Glutamatergic neuron (in vitro differentiated cells): ENCODE measurements at regions not wholly inside any gene's neighbourhood (a gene's known extent, or its start where the extent isn't known, plus 50 kb on each side); places are given as distances from the start of the nearest gene placed in this dataset.

Experiments
- DNase-seq: peaks from one replicate; pipeline ENCODE4 v3.0.0; 2022
- H3K27ac Mint-ChIP-seq: one replicate; pipeline ENCODE4 v1.8.0; 2020; ENCODE audit warnings: mild to moderate bottlenecking, mixed read lengths, inconsistent platforms; ENCODE audit not compliant: unreplicated experiment
- H3K27me3 Mint-ChIP-seq: one replicate; pipeline ENCODE4 v1.8.0; 2020; ENCODE audit warnings: mild to moderate bottlenecking, moderate library complexity, mixed read lengths, inconsistent platforms; ENCODE audit not compliant: unreplicated experiment
- H3K36me3 Mint-ChIP-seq: one replicate; pipeline ENCODE4 v1.8.0; 2020; ENCODE audit warnings: mild to moderate bottlenecking, mixed read lengths, inconsistent platforms; ENCODE audit not compliant: unreplicated experiment
- H3K4me1 Mint-ChIP-seq: one replicate; pipeline ENCODE4 v1.8.0; 2020; ENCODE audit warnings: mild to moderate bottlenecking, low read depth, mixed read lengths, inconsistent platforms; ENCODE audit not compliant: unreplicated experiment
- H3K4me3 Mint-ChIP-seq: one replicate; pipeline ENCODE4 v1.8.0; 2020; ENCODE audit warnings: mild to moderate bottlenecking, mixed read lengths, inconsistent platforms; ENCODE audit not compliant: unreplicated experiment
- H3K9me3 Mint-ChIP-seq: one replicate; pipeline ENCODE4 v1.8.0; 2020; ENCODE audit warnings: mild to moderate bottlenecking, moderate library complexity, mixed read lengths, inconsistent platforms; ENCODE audit not compliant: unreplicated experiment
- TF ChIP-seq, protein P1 (sequence below): fragments of 200-600 bp; sonication (generic); IDR thresholded peaks from one replicate; pipeline ENCODE4 v1.5.0; 2021; ENCODE audit not compliant: partially characterized antibody, unreplicated experiment

DNA sequence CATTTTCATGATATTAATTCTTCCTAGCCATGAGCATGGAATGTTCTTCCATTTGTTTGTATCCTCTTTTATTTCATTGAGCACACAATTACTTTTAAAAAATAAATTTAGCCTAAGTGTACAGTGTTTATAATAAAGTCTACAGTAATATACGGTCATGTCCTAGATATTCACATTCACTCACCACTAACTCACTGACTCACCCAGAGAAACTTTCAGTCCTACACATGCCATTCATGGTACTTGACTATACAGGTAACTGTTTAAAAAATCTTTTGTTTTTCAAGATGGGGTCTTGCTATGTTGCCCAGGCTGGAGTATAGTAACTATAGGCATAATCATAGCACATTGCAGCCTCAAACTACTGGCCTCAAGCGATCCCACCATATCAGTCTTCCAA lies 348.1 kb downstream of the RAPGEF2 start:
- H3K27ac Mint-ChIP-seq, result no peak overlapping the region

DNA sequence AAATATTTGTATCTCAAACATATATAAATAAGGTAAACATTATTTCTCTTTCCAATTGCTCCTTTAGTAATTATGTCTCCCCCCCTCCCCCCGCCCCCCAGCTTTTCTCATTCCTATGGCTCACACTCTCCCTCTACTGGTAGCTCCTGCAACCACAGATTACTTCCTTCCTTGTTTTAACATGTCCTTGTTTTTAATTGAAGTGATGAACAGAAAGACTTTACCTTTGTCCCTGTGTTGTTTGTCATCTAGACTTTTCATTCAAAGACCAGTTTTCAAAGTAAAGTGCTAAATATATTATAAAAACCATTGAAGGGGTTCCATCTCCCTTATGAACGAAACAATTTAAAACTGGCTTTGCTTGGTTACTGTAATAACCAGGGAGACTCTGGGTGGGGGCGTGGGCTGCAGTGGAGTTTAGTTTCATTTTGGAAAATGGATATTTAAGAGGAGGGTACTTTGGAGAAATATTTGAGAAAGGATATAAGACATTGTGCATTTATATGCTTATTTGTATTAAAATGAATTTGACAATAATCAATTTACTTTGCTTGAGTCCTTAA lies 352.9 kb downstream of the RAPGEF2 start:
- Mint-ChIP-seq H3K4me3 (no peak overlapping the region), H3K9me3 (peaks cover 2% of the 10 kb centered on the region)

More for the DNA sequence above, 348.1 kb downstream of the RAPGEF2 start:
- Mint-ChIP-seq H3K27me3 (peaks cover 2% of the 10 kb centered on the region), H3K36me3 (no peaks in the 10 kb centered on the region), H3K9me3 (peaks cover 2% of the 10 kb centered on the region), H3K4me3 (no peak overlapping the region), H3K4me1 (no peaks in the 10 kb centered on the region)
- TF ChIP-seq, protein P1, sequence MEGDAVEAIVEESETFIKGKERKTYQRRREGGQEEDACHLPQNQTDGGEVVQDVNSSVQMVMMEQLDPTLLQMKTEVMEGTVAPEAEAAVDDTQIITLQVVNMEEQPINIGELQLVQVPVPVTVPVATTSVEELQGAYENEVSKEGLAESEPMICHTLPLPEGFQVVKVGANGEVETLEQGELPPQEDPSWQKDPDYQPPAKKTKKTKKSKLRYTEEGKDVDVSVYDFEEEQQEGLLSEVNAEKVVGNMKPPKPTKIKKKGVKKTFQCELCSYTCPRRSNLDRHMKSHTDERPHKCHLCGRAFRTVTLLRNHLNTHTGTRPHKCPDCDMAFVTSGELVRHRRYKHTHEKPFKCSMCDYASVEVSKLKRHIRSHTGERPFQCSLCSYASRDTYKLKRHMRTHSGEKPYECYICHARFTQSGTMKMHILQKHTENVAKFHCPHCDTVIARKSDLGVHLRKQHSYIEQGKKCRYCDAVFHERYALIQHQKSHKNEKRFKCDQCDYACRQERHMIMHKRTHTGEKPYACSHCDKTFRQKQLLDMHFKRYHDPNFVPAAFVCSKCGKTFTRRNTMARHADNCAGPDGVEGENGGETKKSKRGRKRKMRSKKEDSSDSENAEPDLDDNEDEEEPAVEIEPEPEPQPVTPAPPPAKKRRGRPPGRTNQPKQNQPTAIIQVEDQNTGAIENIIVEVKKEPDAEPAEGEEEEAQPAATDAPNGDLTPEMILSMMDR, result no peak
- no peak for DNase-seq

DNA sequence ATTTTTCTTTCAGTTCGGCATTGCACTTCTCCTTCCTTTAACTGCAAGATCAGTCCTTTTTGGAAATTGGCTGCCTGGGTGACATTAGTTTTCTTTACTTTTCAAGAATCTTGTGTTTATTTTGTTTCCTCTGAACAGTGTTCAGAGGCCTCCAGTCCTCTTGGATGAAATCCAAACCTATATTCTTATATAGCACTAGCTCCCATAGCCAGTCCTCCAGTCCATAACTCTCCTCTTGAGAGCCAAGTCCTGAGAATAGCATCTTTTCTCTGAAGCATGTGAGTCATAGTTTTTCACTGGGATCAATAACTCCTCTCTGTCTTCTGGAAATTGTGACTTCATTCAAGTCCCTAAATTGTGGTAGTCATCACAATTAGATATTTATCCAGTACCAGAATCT lies 357.5 kb downstream of the RAPGEF2 start:
- Mint-ChIP-seq H3K27ac (no peak overlapping the region), H3K36me3 (peaks cover 21% of the 10 kb centered on the region), H3K27me3 (no peaks in the 10 kb centered on the region), H3K4me3 (no peak overlapping the region), H3K9me3 (peaks cover 4% of the 10 kb centered on the region), H3K4me1 (no peaks in the 10 kb centered on the region)
- TF ChIP-seq, protein P1, result no peak
- no peak for DNase-seq

More for the DNA sequence above, 352.9 kb downstream of the RAPGEF2 start:
- TF ChIP-seq, protein P1, result peak; percentile 67
- no peak overlapping the region for H3K27ac Mint-ChIP-seq
- H3K4me1 Mint-ChIP-seq, result no peaks in the 10 kb centered on the region
- no peak for DNase-seq
- no peaks in the 10 kb centered on the region for H3K36me3 Mint-ChIP-seq
- peaks cover 2% of the 10 kb centered on the region for H3K27me3 Mint-ChIP-seq

DNA sequence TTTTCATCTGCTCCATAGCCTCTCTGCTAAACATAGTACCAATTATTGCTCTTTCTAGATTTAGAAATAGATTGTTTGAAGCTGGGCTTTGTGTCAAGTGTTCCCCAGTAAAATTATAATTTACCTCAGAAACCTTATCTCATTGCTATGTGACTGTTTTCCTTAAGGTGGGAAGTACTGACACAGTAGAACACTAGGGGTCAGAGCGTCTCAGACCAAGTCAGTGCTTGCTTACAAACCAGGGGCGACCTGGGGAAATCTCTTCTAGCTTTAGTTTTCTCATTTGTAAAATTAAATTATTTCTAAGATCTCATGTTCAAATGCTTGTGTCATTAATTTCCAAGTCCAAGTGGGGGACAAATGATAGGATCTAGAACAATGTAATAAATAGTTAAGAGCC lies 360.4 kb downstream of the RAPGEF2 start:
- H3K4me3 Mint-ChIP-seq, result no peak overlapping the region
- H3K27me3 Mint-ChIP-seq, result no peaks in the 10 kb centered on the region
- no peak overlapping the region for H3K27ac Mint-ChIP-seq
- DNase-seq, result no peak
- TF ChIP-seq, protein P1, result no peak
- peaks cover 4% of the 10 kb centered on the region for H3K9me3 Mint-ChIP-seq
- no peaks in the 10 kb centered on the region for H3K4me1 Mint-ChIP-seq
- peaks cover 21% of the 10 kb centered on the region for H3K36me3 Mint-ChIP-seq

DNA sequence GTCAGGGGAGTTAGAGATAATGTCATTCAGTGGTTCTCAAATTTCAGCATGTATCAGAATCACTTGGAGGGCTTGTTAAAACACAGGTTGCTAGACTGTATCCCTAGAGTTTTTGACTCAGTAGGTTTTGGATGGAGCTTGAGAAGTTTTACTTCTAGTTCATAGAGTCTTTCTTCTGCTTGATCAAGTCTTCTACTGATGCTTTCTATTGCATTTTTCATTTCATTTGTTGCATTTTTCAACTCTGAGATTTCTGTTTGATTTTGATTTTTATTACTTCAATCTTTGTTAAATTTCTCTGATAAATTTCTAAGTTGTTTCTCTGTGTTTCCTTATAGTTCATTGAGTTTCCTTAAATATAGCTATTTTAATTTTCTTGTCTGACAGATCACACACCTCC lies 361.4 kb downstream of the RAPGEF2 start:
- peaks cover 21% of the 10 kb centered on the region for H3K36me3 Mint-ChIP-seq
- TF ChIP-seq, protein P1, result no peak
- peaks cover 4% of the 10 kb centered on the region for H3K9me3 Mint-ChIP-seq
- no peak for DNase-seq
- H3K4me1 Mint-ChIP-seq, result no peaks in the 10 kb centered on the region
- H3K27me3 Mint-ChIP-seq, result no peaks in the 10 kb centered on the region
- H3K27ac Mint-ChIP-seq, result no peak overlapping the region
- H3K4me3 Mint-ChIP-seq, result no peak overlapping the region
